Astrocyte of the spinal cord (primary cell): ENCODE measurements at regions not wholly inside any gene's neighbourhood (a gene's known extent, or its start where the extent isn't known, plus 50 kb on each side); places are given as distances from the start of the nearest gene placed in this dataset.

Experiments used
- DNase-seq: peaks from one replicate; pipeline ENCODE4 v3.0.0; 2011; ENCODE audit warnings: low read depth, low spot score
- H3K4me3 ChIP-seq: 2 replicates; pipeline ENCODE4 v1.5.1; 2011; ENCODE audit warnings: low read depth, mild to moderate bottlenecking, low read length, moderate library complexity
- CTCF ChIP-seq: IDR thresholded peaks from 2 replicates; pipeline ENCODE4 v1.5.1; 2012; ENCODE audit warnings: low read depth, mild to moderate bottlenecking, low read length, inconsistent platforms
- in situ Hi-C: cut with HindIII; loops from 2 replicates; pipeline ENCODE4 v1.10.0; 2017; ENCODE audit warnings: low sequenced_read_pairs

- DNase-seq: peak; percentile 35
- in situ Hi-C loops: no loop called here
- TF ChIP-seq CTCF: peak; percentile 50
- no peak overlapping the region for H3K4me3 ChIP-seq
Observed at GRCh38 chr5:28473531-28474107, 1435.2 kb upstream of the CDH9 start.

DNA sequence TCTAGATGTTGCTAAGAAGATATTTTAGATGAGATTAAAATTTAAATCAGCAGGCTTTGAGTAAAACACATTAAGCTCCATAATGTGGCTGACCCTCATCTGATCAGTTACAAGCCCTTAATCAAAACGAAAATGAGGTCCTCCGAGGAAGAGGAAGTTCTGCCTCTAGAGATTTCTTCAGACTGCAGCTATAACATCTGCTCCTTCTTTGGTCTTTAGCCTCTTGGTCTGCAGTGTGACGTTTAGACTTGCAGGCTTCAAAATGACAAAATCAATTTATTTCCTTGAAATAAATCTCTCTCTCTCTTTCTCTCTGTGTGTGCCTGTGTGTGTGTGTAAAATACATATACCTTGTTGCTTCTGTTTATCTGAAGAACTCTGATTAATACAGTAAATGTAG is 1429.8 kb upstream of the CDH9 start:
- no peak overlapping the region for H3K4me3 ChIP-seq
- DNase-seq: no peak
- no peak for TF ChIP-seq CTCF
- in situ Hi-C loops: no loop called here

DNA sequence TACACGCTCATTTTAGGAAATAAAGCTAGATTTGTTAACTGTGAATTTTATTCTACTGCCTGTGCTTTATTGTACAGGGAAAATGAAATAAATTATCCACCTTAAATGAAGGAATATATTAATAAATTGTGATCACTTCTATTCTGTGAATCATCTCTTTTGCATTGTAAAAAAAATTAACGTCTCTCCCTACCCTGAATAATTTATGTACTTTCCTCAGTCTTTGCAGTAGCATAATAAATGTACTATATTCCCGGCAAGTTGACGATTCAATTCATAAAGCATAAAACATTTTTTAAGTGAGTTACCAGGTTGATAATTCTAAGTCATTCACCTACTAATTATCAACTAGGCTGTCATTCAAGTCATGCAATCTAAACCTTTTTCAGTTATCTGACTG is 1425.3 kb upstream of the CDH9 start:
- H3K4me3 ChIP-seq: no peak overlapping the region

GRCh38 chr5:28451483-28451882 is 1413.1 kb upstream of the CDH9 start:
- TF ChIP-seq CTCF: no peak
- DNase-seq: no peak
- no peak overlapping the region for H3K4me3 ChIP-seq
- in situ Hi-C loops: no loop called here

More for the DNA sequence above, 1425.3 kb upstream of the CDH9 start:
- DNase-seq: no peak
- in situ Hi-C loops: no loop called here
- TF ChIP-seq CTCF: no peak

DNA sequence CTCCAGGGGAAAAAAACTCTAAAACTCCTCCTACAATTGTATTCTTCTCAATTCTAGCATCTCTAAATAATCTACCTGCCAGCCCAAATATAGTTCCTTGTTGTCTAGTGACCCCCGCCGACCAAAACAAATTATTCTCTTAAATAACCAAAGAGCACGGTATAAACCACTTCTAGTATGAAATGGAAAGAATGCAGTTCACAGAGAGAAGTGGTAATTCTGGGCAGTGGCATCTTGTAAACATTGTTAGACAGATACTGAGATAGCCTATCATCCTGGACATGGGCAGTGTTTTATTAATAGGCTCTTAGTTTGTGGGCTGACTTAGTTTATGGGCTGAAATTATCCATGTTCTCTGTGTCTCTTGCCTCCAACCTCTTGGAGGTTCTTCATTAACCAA is 1412.6 kb upstream of the CDH9 start:
- TF ChIP-seq CTCF: no peak
- in situ Hi-C loops: no loop called here
- no peak for DNase-seq
- no peak overlapping the region for H3K4me3 ChIP-seq

- TF ChIP-seq CTCF: no peak
- in situ Hi-C loops: no loop called here
- no peak for DNase-seq
- no peak overlapping the region for H3K4me3 ChIP-seq
Observed at GRCh38 chr5:28448791-28449190, 1410.4 kb upstream of the CDH9 start.
